Heart left ventricle (tissue), 16 donors: ENCODE measurements at regions not wholly inside any gene's neighbourhood (a gene's known extent, or its start where the extent isn't known, plus 50 kb on each side); places are given as distances from the start of the nearest gene placed in this dataset.
A peak's percentile ranks its signal among the peaks of the same experiment; 100 is the strongest.

ENCODE experiments used
- ATAC-seq, 4 donors: fragments of 200-7000 bp; cut with Tn5 transposase; one replicate each; pipeline ENCODE4 v1.9.1; 2020 to 2022; ENCODE audit warnings: moderate library complexity in 4 of 4, mild to moderate bottlenecking in 3 of 4, moderate number of reproducible peaks in 1 of 4
- DNase-seq, 5 donors: peaks; one replicate each; pipeline ENCODE4 v3.0.0-alpha.2; 2020
- H3K27ac ChIP-seq, 12 donors: fragments of 200-600 bp; sonication (generic) in 4 of 12; one replicate each; pipeline versions ENCODE4 v1.5.0 to v1.8.0; 2016 to 2022; ENCODE audit warnings: mild to moderate bottlenecking in 2 of 12
- H3K27me3 ChIP-seq, 9 donors: fragments of 200-600 bp; sonication (generic) in 2 of 9; one replicate each; pipeline versions ENCODE4 v1.5.1 to v1.8.0; 2016 to 2022; ENCODE audit warnings: mild to moderate bottlenecking in 3 of 9
- H3K36me3 ChIP-seq, 9 donors: fragments of 200-600 bp; sonication (generic) in 2 of 9; one replicate each; pipeline versions ENCODE4 v1.5.0 to v1.8.0; 2018 to 2022; ENCODE audit warnings: mild to moderate bottlenecking in 2 of 9
- H3K4me1 ChIP-seq, 12 donors: fragments of 200-600 bp; sonication (generic) in 4 of 12; one replicate each; pipeline versions ENCODE4 v1.5.0 to v1.8.0; 2016 to 2022; ENCODE audit warnings: mild to moderate bottlenecking in 3 of 12
- H3K4me3 ChIP-seq, 12 donors: fragments of 200-600 bp; sonication (generic) in 4 of 12; one replicate each; pipeline versions ENCODE4 v1.5.0 to v1.8.0; 2017 to 2022; ENCODE audit warnings: mild to moderate bottlenecking in 9 of 12, moderate library complexity in 4 of 12
- H3K9me3 ChIP-seq, 12 donors: fragments of 200-600 bp; sonication (generic) in 4 of 12; one replicate each; pipeline versions ENCODE4 v1.5.0 to v1.8.0; 2016 to 2022; ENCODE audit warnings: mild to moderate bottlenecking in 1 of 12
- POLR2A ChIP-seq, 2 donors: fragments of 450-650 bp; IDR thresholded peaks; one replicate each; pipeline ENCODE4 v1.6.1; 2017; ENCODE audit warnings: antibody characterized with exemption in 2 of 2, mild to moderate bottlenecking in 2 of 2, moderate library complexity in 2 of 2
- WGBS, 4 donors: extraction: QIAGEN DNeasy Blood & Tissue Kit in 2 of 4; methylation state at CpG; one replicate each; pipeline versions ENCODE4 v1.1.5 to v1.1.7; 2013 to 2018; 5-methylcytosine and 5-hydroxymethylcytosine counted together
- intact Hi-C, 10 donors: fragments of 100-400 bp; cut with DNase I; formaldehyde crosslinking; loops; one replicate each; pipeline versions ENCODE4 v1.11.1 to v1.14.2; 2022
- TF ChIP-seq, protein P1 (sequence below), 12 donors: fragments of 200-600 bp; sonication (generic) in 4 of 12; IDR thresholded peaks; one replicate each; pipeline versions ENCODE4 v1.5.0 to v1.8.0; 2018 to 2022; ENCODE audit warnings: antibody characterized with exemption in 12 of 12, mild to moderate bottlenecking in 5 of 12
- donor health status: ischemic (EF 13 %, LVEDD 7.1; RV severe dilation, severe dysfunction).
- donor health status: healthy with polysubstance abuse.
- donor health status: DM: no; HTN: yes; CAD: no.
- donor health status: DM: no; HTN: no; CAD: no.
- donor health status: ischemic (EF 25% LVEDD 6.9; RV normal size, moderate dysfunction).
- donor health status: ischemic (EF 25% LVEDD 5.7; RV mildly dilated, moderate dysfunction).
- donor health status: healthy.
- donor health status: DM: yes; HTN: yes; CAD: no.
- donor health status: ischemic (EF 35%, LVEDD 5.7; RV mildly dilated, moderate dysfunction).
- donor health status: nonischemic (EF 11% LVEDD 7.7; RV severe dilation, severe dysfunction).
- donor health status: DM: yes; HTN: yes; CAD: no.
- donor health status: PGD.
- donor health status: ischemic (EF 29% LVEDD 5.4; RV normal size, mild dysfunction).
- donor health status: nonischemic (EF 23%, LVEDD 6.1; RV moderate dilation, normal function).

DNA sequence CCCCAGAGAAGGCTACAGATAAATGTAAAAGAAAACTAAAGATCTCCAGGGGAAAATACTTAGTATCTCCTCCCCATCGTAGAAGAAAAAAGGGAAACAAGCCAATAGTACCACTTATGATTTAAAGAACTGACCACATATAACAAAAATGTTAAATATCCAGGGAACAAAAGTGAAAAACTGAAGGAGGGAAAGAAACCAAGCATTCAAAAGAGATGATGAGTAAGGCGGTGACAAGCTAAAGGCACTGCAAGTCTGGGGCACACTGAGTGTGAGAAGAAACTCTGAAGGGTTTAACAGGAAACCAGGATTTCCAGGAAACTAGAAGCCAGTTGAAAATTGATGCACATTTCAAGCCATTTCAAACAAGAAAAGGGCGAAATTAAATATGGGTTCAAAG is 226.3 kb downstream of the AHR start:
- TF ChIP-seq, protein P1, sequence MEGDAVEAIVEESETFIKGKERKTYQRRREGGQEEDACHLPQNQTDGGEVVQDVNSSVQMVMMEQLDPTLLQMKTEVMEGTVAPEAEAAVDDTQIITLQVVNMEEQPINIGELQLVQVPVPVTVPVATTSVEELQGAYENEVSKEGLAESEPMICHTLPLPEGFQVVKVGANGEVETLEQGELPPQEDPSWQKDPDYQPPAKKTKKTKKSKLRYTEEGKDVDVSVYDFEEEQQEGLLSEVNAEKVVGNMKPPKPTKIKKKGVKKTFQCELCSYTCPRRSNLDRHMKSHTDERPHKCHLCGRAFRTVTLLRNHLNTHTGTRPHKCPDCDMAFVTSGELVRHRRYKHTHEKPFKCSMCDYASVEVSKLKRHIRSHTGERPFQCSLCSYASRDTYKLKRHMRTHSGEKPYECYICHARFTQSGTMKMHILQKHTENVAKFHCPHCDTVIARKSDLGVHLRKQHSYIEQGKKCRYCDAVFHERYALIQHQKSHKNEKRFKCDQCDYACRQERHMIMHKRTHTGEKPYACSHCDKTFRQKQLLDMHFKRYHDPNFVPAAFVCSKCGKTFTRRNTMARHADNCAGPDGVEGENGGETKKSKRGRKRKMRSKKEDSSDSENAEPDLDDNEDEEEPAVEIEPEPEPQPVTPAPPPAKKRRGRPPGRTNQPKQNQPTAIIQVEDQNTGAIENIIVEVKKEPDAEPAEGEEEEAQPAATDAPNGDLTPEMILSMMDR (IDR thresholded peaks at IDR 0.05) = no peak
- no peak for TF ChIP-seq POLR2A (IDR thresholded peaks at IDR 0.05)
- intact Hi-C loops = loop anchor here in 4 of 10 donors (5.0 to 10.0 kb wide), 4 partner anchors 217 to 540 kb away; no protein-coding TSS in a partner anchor
- Histone ChIP-seq H3K4me1 (peaks cover 0 to 49% (median 9%) of the 10 kb centered on the region in 12 donors), H3K4me3 (no peak overlapping the region), H3K9me3 (no peaks in the 10 kb centered on the region), H3K27me3 (no peaks in the 10 kb centered on the region), H3K27ac (peak overlapping the region in 2 of 12 donors; percentile 23 to 35), H3K36me3 (no peaks in the 10 kb centered on the region)
- 76 to 84% (median 77%) methylated on average over 3 of the region's 3 CpGs for WGBS, 4 donors
- DNase-seq (no peak), ATAC-seq (no peak)

DNA sequence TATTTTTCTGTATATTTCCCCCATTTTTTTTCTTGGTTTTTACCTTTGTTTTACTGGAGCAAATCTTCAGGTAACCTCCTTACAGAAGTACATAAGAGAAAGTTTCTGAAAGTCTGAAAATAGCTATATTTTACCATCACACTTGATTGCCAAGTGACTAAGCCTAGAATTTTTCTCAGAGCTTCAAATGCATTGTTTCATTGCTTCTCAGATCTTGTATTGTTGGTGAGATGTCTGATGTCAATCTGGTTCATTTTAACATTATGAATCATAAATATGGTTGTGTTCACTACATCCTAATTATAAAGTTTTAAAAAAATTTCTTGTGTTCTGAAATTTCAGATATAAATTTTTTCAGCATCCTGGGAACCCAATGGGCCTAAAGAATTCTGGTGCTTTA is 228.2 kb downstream of the AHR start:
- Histone ChIP-seq H3K27me3 (no peaks in the 10 kb centered on the region), H3K36me3 (no peaks in the 10 kb centered on the region), H3K4me3 (no peak overlapping the region), H3K9me3 (no peaks in the 10 kb centered on the region), H3K27ac (peak overlapping the region in 1 of 12 donors; percentile 8), H3K4me1 (peaks cover 0 to 38% (median 7%) of the 10 kb centered on the region in 12 donors)
- ATAC-seq (no peak), DNase-seq (no peak)
- intact Hi-C loops = loop anchor here in 3 of 10 donors (5.0 to 10.0 kb wide), 3 partner anchors 219 to 542 kb away; no protein-coding TSS in a partner anchor
- no peak for TF ChIP-seq POLR2A (IDR thresholded peaks at IDR 0.05)
- TF ChIP-seq, protein P1 (IDR thresholded peaks at IDR 0.05) = no peak

DNA sequence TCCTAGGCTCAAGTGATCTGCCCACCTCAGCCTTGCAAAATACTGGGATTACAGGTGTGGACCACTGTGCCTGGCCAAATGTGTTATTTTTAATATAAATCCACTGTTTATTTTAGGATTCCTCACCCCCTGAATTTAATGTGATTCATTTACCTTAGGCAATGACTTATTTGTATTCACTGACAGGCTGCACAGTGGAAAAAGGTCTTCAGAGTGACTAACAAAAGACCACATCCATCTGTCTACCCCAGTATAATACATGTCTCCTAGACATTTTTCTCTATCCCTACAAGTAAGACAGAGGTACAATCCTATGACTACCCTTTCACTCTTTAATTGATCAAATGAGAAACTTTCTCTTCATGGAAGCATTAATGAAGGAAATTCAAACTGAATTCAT is 230.2 kb downstream of the AHR start:
- Histone ChIP-seq H3K4me3 (no peak overlapping the region), H3K36me3 (no peaks in the 10 kb centered on the region), H3K27ac (no peak overlapping the region), H3K4me1 (peaks cover 0 to 21% (median 3%) of the 10 kb centered on the region in 12 donors), H3K9me3 (no peaks in the 10 kb centered on the region), H3K27me3 (no peaks in the 10 kb centered on the region)
- ATAC-seq = no peak
- intact Hi-C loops = loop anchor here in 3 of 10 donors (5.0 to 10.0 kb wide), 3 partner anchors 221 to 544 kb away; no protein-coding TSS in a partner anchor
- no peak for TF ChIP-seq POLR2A (IDR thresholded peaks at IDR 0.05)
- TF ChIP-seq, protein P1 (IDR thresholded peaks at IDR 0.05) = no peak
- no peak for DNase-seq

DNA sequence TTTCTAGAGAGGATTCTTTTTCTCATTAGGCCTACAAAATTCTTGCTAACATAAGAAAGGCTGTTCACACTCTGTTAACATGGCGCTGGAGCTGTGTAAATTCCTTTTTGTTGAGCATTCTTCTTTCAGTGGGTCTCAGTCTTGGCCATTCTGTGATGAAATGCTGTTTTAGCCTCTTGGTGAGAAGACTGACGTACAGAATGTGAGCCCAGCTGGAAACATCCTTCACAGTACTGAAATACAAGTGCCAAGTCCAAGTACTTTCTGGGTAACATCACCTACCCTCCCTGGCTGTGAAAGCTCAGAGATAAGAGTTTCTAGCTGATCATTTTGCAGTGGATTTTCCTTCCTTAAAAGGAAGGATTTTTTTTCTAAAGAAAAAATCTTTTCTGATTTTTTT is 231.8 kb downstream of the AHR start:
- TF ChIP-seq, protein P1 (IDR thresholded peaks at IDR 0.05) = no peak
- no peak for TF ChIP-seq POLR2A (IDR thresholded peaks at IDR 0.05)
- no peaks in the 10 kb centered on the region for H3K36me3 ChIP-seq
- peaks cover 0 to 21% (median 0%) of the 10 kb centered on the region in 12 donors for H3K4me1 ChIP-seq
- peak overlapping the region in 3 of 12 donors; percentile 6 to 27 (median 7) for H3K27ac ChIP-seq
- no peak overlapping the region for H3K4me3 ChIP-seq
- WGBS, 4 donors = 53 to 60% (median 59%) methylated on average over 2 of the region's 2 CpGs
- H3K27me3 ChIP-seq = no peaks in the 10 kb centered on the region
- intact Hi-C loops = loop anchor here in 8 of 10 donors (2.0 to 10.0 kb wide), 6 partner anchors 17 to 548 kb away; no protein-coding TSS in a partner anchor
- no peak for DNase-seq
- no peaks in the 10 kb centered on the region for H3K9me3 ChIP-seq
- ATAC-seq = peak in 3 of 4 donors; percentile 32 to 81 (median 75)
